ENCODE measurements at regions not wholly inside any gene's neighbourhood (a gene's known extent, or its start where the extent isn't known, plus 50 kb on each side); places are given as distances from the start of the nearest gene placed in this dataset.
"Not testable (repeated sequence)": the region's sequence is repeated elsewhere in the genome, so short reads cannot be mapped to it uniquely, and the experiment has no call there.

GRCh38 chr14:105739331-105740102 lies 213.1 kb downstream of the TMEM121 start:
- Histone ChIP-seq H3K9me3 (ENCODE audit: control insufficient read depth in 4 of 4, low read length in 3 of 4) (no peaks in the 10 kb centered on the region), H3K27ac (ENCODE audit: low read depth in 1 of 2, low read length in 2 of 2) (no peak overlapping the region), H3K9ac (ENCODE audit: low read depth in 1 of 2, low read length in 2 of 2) (no peak overlapping the region), H3K4me1 (ENCODE audit: control insufficient read depth in 4 of 4, insufficient read depth in 4 of 4, low read length in 3 of 4) (peaks cover 0 to 3% (median 0%) of the 10 kb centered on the region in 4 donors), H3K4me3 (ENCODE audit: low read depth in 1 of 3, low read length in 3 of 3) (no peak overlapping the region), H3K36me3 (ENCODE audit: control insufficient read depth in 4 of 4, insufficient read depth in 3 of 4, low read depth in 1 of 4, low read length in 3 of 4) (no peaks in the 10 kb centered on the region), H3K27me3 (ENCODE audit: control insufficient read depth in 4 of 4, insufficient read depth in 4 of 4, low read length in 3 of 4) (no peaks in the 10 kb centered on the region)
- TF ChIP-seq SP1 (IDR thresholded peaks at IDR 0.05) (no peak), FOXA1 (IDR thresholded peaks at IDR 0.05) (no peak), TAF1 (conservative IDR thresholded peaks at IDR 0.05) (no peak), EGR1 (IDR thresholded peaks at IDR 0.05; ENCODE audit: low read depth in 2 of 2) (no peak), NR2F2 (IDR thresholded peaks at IDR 0.05) (no peak), MAX (IDR thresholded peaks at IDR 0.05) (no peak), GABPA (IDR thresholded peaks at IDR 0.05 in 1 of 2, conservative IDR thresholded peaks at IDR 0.05 in 1 of 2) (no peak), ATF3 (IDR thresholded peaks at IDR 0.05) (no peak), JUND (IDR thresholded peaks at IDR 0.05) (no peak), RXRA (IDR thresholded peaks at IDR 0.05) (no peak), FOXA2 (IDR thresholded peaks at IDR 0.05) (no peak), HNF4A (conservative IDR thresholded peaks at IDR 0.05) (no peak), RAD21 (IDR thresholded peaks at IDR 0.05) (no peak), YY1 (IDR thresholded peaks at IDR 0.05) (no peak)
- TF ChIP-seq, protein P1, sequence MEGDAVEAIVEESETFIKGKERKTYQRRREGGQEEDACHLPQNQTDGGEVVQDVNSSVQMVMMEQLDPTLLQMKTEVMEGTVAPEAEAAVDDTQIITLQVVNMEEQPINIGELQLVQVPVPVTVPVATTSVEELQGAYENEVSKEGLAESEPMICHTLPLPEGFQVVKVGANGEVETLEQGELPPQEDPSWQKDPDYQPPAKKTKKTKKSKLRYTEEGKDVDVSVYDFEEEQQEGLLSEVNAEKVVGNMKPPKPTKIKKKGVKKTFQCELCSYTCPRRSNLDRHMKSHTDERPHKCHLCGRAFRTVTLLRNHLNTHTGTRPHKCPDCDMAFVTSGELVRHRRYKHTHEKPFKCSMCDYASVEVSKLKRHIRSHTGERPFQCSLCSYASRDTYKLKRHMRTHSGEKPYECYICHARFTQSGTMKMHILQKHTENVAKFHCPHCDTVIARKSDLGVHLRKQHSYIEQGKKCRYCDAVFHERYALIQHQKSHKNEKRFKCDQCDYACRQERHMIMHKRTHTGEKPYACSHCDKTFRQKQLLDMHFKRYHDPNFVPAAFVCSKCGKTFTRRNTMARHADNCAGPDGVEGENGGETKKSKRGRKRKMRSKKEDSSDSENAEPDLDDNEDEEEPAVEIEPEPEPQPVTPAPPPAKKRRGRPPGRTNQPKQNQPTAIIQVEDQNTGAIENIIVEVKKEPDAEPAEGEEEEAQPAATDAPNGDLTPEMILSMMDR (IDR thresholded peaks at IDR 0.05; ENCODE audit: low read depth, low read length, missing input control) = no peak
- TF ChIP-seq, protein P2, sequence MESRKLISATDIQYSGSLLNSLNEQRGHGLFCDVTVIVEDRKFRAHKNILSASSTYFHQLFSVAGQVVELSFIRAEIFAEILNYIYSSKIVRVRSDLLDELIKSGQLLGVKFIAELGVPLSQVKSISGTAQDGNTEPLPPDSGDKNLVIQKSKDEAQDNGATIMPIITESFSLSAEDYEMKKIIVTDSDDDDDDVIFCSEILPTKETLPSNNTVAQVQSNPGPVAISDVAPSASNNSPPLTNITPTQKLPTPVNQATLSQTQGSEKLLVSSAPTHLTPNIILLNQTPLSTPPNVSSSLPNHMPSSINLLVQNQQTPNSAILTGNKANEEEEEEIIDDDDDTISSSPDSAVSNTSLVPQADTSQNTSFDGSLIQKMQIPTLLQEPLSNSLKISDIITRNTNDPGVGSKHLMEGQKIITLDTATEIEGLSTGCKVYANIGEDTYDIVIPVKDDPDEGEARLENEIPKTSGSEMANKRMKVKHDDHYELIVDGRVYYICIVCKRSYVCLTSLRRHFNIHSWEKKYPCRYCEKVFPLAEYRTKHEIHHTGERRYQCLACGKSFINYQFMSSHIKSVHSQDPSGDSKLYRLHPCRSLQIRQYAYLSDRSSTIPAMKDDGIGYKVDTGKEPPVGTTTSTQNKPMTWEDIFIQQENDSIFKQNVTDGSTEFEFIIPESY (IDR thresholded peaks at IDR 0.05) = no peak
- 91% methylated on average over 14 of the region's 14 CpGs for WGBS
- DNase-seq (ENCODE audit: low spot score) = no peak

- H3K36me3 ChIP-seq (ENCODE audit: control insufficient read depth in 4 of 4, insufficient read depth in 3 of 4, low read depth in 1 of 4, low read length in 3 of 4); H3K9ac ChIP-seq (ENCODE audit: low read depth in 1 of 2, low read length in 2 of 2); DNase-seq (ENCODE audit: low spot score); H3K9me3 ChIP-seq (ENCODE audit: control insufficient read depth in 4 of 4, low read length in 3 of 4); H3K27me3 ChIP-seq (ENCODE audit: control insufficient read depth in 4 of 4, insufficient read depth in 4 of 4, low read length in 3 of 4); H3K4me1 ChIP-seq (ENCODE audit: control insufficient read depth in 4 of 4, insufficient read depth in 4 of 4, low read length in 3 of 4); H3K27ac ChIP-seq (ENCODE audit: low read depth in 1 of 2, low read length in 2 of 2); H3K4me3 ChIP-seq (ENCODE audit: low read depth in 1 of 3, low read length in 3 of 3): not testable (repeated sequence)
- 84% methylated on average over 18 of the region's 18 CpGs for WGBS
Observed at GRCh38 chr14:105740272-105740671, 213.9 kb downstream of the TMEM121 start.

GRCh38 chr14:105740961-105741360 lies 214.6 kb downstream of the TMEM121 start:
- H3K36me3 ChIP-seq (ENCODE audit: control insufficient read depth in 4 of 4, insufficient read depth in 3 of 4, low read depth in 1 of 4, low read length in 3 of 4); H3K27me3 ChIP-seq (ENCODE audit: control insufficient read depth in 4 of 4, insufficient read depth in 4 of 4, low read length in 3 of 4); H3K4me1 ChIP-seq (ENCODE audit: control insufficient read depth in 4 of 4, insufficient read depth in 4 of 4, low read length in 3 of 4); H3K9ac ChIP-seq (ENCODE audit: low read depth in 1 of 2, low read length in 2 of 2); H3K27ac ChIP-seq (ENCODE audit: low read depth in 1 of 2, low read length in 2 of 2); H3K9me3 ChIP-seq (ENCODE audit: control insufficient read depth in 4 of 4, low read length in 3 of 4); H3K4me3 ChIP-seq (ENCODE audit: low read depth in 1 of 3, low read length in 3 of 3); DNase-seq (ENCODE audit: low spot score): not testable (repeated sequence)
- 92% methylated on average over 7 of the region's 14 CpGs for WGBS

DNA sequence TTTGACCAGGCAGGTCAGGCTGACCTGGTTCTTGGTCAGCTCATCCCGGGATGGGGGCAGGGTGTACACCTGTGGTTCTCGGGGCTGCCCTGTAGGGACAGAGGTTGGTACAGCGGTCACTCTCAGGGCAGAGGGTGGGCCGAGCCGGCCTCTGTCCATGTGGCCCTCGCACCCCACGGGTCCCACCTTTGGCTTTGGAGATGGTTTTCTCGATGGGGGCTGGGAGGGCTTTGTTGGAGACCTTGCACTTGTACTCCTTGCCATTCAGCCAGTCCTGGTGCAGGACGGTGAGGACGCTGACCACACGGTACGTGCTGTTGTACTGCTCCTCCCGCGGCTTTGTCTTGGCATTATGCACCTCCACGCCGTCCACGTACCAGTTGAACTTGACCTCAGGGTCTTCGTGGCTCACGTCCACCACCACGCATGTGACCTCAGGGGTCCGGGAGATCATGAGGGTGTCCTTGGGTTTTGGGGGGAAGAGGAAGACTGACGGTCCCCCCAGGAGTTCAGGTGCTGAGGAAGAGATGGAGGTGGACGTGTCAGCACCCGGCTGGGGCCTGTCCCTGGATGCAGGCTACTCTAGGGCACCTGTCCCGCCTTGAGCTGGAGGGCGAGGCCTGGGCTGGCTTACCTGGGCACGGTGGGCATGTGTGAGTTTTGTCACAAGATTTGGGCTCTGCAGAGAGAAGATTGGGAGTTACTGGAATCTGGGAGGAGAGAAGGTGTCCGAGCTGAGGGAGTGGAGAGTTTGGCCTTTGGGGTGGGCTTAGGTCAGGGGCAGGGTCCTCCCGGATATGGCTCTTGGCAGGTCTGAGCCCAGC lies 215.5 kb downstream of the TMEM121 start:
- H3K9me3 ChIP-seq (ENCODE audit: control insufficient read depth in 4 of 4, low read length in 3 of 4); H3K27ac ChIP-seq (ENCODE audit: low read depth in 1 of 2, low read length in 2 of 2); H3K4me1 ChIP-seq (ENCODE audit: control insufficient read depth in 4 of 4, insufficient read depth in 4 of 4, low read length in 3 of 4); H3K27me3 ChIP-seq (ENCODE audit: control insufficient read depth in 4 of 4, insufficient read depth in 4 of 4, low read length in 3 of 4); H3K36me3 ChIP-seq (ENCODE audit: control insufficient read depth in 4 of 4, insufficient read depth in 3 of 4, low read depth in 1 of 4, low read length in 3 of 4); H3K9ac ChIP-seq (ENCODE audit: low read depth in 1 of 2, low read length in 2 of 2); DNase-seq (ENCODE audit: low spot score); H3K4me3 ChIP-seq (ENCODE audit: low read depth in 1 of 3, low read length in 3 of 3): not testable (repeated sequence)
- 92% methylated on average over 28 of the region's 29 CpGs for WGBS
